ENCODE measurements at regions not wholly inside any gene's neighbourhood (a gene's known extent, or its start where the extent isn't known, plus 50 kb on each side); places are given as distances from the start of the nearest gene placed in this dataset.
"Not testable (repeated sequence)": the region's sequence is repeated elsewhere in the genome, so short reads cannot be mapped to it uniquely, and the experiment has no call there.

GRCh38 chr16:29327631-29328408 lies 78.7 kb downstream of the NPIPB11 start:
- DNase-seq, result not testable (repeated sequence)

DNA sequence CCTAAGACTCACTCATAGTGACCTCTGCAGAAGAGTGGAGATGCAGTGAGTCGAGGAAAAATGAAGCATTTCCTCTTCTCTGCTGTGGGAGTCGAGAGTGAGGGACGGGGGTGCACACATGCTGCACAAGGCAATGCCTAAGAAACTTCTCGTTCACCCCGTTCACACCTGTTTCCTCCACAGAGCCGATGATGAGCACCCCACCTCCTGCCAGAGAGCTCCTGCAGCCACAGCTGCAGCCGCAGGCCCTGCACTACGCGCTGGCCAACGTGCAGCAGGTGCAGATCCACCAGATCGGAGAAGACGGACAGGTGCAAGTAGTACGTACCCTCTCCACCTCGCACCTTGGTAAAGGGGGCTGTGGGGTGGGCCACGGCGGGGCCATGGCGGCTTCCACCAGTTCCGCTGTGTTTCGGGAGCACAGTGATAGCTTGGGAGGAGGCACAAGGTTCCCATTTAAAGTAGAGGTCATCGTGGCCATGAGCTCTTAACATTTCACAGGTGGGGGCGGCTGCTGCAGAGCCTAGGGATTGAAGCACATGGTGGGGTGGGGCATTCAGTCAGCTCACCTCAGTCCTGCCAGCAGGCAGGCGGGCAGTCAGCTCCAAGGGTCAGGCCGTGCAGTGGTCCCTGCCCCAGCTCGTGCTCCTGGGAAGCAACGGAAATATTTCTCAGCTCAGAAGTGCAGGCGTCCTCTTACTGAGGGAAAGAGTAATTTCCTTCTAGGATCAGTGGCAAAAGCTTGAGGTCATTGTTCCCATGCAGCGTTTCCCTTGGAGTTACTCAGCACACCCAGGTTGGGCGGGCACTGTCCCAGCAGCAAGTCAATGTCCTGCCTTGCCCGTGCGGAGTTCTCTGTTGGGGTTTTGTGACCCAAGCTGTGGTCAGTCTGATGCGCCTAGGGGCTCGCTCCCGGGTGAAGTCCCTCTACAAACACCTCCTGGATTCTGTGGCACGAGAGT lies 80.1 kb downstream of the NPIPB11 start:
- DNase-seq, result not testable (repeated sequence)

- not testable (repeated sequence) for DNase-seq
Observed at GRCh38 chr16:29323725-29324124, 82.8 kb downstream of the NPIPB11 start.

DNA sequence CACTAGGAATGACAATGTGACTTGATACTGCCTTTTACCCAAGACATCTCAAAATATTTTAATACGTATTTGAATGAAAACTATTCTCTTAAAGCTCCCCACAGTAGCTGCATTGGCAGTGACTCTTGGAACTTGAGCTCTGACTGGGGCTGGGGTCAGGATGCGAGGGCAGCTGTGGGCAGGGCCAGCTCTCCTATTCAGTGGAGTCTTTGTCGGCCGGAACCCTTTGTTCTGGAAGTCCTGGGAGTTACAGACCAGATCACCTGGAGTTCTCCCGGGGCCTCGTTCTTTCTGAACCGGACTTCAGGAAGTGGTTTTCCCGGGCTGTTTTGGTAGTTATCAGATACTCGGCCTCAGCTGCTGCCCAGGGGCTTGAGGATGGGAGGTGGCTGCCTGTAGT lies 84.9 kb downstream of the NPIPB11 start:
- no peak for DNase-seq

DNA sequence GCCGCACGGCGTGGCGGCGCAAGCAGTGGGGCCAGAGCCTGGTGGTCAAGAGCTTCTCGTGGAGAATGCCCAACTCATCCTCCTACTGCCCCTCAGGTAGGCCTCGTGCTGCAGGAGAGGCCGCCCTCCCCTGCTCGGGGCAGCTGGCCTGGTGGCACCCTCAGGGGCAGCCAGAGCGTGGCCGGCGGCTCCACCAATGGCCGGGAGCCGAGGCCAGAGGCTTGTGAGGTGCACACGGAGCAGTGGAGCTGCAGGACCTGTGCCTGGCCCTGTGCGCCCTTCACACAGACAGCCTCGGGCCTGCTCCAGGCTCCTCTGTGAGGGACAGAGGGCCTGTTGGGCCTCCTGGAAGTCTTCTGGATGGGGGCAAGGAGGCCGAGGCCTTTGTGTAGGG lies 85.5 kb downstream of the NPIPB11 start:
- no peak for DNase-seq

DNA sequence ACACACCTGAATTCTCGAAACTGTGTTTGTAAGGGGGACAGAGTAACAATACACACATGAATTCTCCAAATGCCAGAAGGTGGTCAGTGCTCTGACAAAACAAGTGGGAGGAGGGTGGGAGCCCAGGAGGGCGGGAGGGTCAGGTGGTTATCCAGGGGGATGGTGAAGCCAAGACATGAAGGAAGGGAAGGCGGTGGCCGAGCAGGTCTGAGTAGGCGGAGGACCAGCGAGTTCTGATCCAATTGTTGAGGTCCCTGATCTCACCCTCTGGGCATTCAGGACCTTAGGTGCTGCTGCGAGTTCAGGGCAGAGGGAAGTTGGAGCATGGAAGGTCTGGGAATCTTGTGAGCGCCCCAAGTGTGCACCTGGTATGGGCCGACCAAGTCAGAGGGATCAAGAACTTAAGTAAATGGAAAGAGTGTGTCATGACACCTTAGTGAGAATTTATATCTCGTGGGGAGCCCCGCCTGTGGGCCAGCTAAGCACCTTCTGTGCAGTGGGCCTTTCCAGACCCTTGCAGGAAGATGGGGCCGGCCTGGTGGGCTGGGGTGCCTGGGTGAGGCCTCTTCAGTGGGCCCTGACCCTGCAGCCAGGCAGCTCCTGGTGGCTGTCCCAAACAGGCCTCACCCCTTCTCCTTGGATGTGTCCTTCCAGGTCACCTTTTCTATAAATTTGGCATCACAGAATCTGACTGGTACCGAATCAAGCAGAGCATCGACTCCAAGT lies 86.1 kb downstream of the NPIPB11 start:
- DNase-seq, result no peak

DNA sequence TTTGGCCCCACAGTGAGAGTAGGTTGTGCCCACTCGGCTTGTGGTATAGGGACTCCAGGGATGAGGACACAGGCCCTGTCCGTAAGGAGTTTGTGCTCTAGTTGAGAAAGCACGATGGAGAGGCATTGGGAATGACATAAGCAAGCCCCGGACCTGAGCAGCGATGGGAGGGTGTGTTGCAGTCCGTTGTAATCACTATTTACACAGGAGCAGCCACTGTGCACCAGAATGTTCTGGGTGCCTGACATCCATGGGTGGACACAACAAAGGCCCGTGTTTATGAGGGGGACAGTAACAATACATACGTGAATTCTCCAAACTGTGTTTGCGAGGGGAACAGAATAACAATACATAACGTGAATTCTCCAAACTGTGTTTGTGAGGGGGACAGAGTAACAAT lies 86.8 kb downstream of the NPIPB11 start:
- DNase-seq, result no peak

DNA sequence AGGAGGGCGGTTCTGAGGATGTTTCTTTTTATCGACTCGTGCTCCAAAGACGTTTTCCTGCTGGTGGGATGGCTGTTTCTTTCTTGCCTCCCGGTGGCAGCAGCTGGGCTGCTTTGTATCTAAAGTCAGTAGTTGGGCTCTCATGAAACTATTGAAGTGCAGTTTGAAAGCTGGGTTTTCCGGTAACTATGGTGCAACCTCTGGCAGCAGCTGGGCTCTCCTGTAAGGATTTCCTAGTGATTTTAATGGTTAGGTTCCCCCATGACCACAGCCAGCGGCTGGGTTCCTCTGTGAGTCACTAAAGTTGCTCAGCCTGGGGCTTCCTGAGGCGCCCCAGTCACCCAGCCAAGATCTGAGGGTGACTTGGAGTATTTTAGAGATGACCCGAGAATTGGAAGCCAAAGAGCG lies 87.9 kb downstream of the NPIPB11 start:
- DNase-seq, result not testable (repeated sequence)

GRCh38 chr16:29318037-29318436 lies 88.5 kb downstream of the NPIPB11 start:
- DNase-seq, result peak; percentile 15

- no peak for DNase-seq
Observed at GRCh38 chr16:29317269-29317668, 89.2 kb downstream of the NPIPB11 start.

DNA sequence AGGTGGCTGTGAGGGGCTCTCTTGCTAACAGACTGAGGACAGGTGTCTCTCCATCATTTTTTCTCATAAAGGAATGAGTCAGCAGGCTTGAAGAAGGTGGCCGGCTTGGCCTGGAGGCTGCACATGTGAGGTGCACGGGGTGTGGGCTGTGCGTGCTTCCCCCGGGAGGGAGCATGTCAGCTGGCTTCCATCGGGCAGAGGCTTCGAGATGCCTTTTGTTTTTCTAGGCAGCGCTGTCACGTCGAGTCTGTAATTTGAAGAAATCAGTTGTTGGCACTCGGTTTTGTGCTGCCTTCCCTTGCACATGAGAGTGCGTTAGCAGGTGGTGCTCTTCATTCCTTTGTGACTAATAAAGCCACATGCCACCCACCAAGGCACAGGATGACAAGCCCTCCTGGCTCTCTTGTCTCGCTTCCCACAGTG lies 89.7 kb downstream of the NPIPB11 start:
- no peak for DNase-seq

DNA sequence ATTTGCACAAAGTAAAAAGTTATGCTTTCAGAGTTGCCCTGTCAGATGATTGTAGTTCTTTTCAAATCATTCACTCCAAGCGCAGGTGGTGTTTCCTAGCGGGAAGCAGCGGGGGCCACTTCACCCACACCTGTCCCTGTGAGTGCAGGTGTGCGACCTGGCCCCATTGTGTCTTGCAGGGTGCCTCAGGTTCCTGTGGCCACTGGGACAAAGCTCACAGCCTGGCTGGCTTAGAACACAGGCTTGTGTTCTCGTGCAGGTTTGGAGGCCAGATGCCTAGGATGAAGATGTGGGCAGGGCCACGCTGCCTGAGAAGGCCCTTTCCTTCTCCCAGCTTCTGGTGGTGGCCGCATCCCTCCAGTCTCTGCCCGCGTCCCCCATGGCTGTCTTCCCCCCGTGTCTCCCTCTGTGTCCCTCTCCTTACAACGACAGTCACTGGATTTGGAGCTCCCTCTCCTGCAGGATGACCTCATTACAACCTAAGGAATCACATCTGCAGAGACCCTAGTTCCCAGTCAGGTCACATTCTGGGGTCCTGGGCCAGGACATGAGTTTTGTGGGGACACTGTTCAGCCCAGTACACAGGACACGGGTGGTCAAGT lies 90.5 kb downstream of the NPIPB11 start:
- DNase-seq, result no peak

DNA sequence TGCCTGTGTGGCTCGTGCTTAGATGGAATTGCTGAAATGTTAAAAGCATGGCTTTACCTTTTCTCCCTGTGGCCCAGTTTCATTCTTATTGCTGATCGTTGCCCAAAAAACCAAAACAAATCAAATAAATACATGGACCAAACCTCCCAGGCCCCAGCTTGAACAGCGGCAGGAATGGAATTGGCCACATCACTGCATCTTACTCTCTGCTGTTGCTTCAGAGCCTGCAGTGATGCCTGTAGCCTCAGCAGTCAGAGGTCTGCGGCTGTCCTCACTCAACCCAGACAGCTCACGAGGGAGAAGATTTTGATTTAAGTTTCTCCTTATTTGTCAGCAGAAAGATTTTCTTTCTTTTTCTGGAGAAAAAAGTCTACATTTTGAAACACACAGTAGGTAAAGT lies 91.5 kb downstream of the NPIPB11 start:
- no peak for DNase-seq

- no peak for DNase-seq
Observed at GRCh38 chr16:29314292-29314934, 92.1 kb downstream of the NPIPB11 start.

DNA sequence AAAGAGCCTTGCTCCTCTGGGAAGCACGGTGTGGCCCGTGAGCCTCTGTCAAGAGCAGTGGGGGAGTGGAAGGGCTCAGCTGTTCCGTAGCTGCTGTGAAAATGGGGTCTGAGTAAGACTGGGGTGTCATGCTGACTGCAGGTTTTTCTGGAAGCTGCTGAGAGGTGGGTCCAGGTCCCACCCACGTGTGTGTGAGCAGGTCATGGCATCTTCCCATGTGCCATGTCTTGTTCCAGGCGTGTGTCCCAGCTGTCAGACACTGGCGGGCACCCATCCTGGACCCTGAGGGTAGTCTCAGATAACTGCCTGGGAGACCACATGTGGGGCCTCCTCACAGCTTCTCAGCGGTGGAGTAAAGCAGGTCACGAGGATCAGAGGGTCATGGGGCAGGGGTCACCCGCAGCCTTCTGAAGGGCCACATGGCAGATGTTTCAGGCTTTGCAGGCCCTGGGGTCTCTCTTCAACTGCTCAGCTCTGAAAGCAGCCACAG lies 92.9 kb downstream of the NPIPB11 start:
- no peak for DNase-seq

DNA sequence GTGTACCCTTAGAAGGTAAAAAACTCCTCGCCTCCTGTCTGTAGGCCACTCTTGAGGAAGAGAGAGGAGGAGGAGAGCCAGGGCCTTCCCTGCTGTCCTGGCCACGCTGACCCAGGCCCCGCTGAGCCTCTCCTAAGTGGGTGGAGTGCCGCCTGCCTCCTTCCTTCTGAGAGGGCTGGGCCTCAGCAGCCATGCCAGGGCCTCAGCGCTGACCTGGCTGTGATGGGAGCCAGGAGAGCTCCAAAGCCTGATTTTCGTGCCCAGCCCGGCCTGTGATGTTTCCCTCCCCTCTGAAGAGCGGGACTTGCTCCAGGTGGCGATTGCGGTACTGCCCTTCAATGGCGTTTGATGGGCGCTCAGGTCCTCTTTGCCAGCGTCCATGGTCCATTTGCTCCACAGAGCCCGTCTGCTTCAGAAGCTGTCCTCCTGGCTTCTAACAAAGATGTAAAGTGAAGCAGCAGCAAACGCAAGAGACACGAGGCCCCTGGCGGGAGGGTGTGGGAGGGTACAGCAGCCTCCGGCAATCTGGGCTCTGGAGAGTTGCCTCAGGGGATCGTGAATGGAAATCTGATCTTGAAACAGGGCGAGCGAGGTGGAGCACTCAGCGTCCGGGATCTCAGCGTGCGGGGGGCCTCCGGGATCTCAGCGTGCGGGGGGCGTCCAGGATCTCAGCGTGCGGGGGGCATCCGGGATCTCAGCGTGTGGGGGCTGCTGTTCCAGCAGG lies 93.5 kb downstream of the NPIPB11 start:
- no peak for DNase-seq

DNA sequence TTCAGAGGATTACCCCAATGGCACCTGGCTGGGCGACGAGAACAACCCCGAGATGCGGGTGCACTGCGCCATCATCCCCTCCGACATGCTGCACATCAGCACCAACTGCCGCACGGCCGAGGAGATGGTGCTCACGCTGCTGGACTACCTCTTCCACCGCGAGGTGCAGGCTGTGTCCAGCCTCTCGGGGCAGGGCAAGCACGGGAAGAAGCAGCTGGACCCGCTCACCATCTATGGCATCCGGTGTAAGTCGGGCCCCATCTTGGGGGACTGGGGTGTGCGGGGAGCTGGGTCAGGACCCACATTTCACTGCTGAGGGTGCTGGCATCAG lies 94.2 kb downstream of the NPIPB11 start:
- DNase-seq, result not testable (repeated sequence)

DNA sequence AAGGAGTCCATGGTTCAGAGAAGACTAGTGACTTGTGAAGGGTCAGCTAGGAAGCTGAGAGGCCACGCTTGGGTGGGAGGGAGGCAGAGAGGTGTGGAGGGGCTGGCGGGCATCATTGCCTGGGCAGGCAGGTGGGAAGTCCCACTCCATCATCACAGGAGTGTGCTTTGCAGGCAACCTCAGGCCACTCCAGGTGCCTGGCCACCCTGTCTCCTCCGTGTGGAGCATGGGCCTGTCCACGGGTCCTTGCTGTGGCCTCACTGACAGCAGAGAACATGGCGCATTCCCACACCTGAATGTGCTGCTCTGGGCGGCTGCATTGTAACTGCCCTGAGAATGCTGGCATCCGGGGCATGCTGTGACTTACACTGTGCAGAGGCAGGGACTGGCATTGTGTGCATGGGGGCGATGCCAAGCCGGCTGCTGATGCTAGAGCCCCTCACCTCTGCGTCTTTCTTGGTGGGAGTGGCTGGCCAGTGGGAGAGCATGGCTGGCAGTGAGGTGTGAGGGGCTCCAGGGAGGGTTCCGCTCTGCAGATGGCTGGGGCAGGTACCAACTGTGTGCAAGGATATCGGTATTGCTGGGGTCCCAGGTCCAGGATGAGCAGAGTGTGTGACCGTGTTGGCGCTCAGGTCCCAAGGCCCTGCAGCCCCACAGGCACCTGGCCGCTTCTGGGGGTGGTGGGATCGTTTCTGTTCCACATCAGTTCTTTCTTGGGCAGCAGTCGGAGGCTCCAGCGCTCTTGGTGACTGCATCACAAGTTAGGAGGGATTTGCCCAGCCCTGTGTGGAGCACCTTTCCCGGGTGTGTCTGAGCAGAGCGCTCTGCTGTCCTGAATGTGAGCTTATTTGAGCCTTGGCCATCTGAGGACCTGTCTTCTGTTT lies 94.8 kb downstream of the NPIPB11 start:
- no peak for DNase-seq

DNA sequence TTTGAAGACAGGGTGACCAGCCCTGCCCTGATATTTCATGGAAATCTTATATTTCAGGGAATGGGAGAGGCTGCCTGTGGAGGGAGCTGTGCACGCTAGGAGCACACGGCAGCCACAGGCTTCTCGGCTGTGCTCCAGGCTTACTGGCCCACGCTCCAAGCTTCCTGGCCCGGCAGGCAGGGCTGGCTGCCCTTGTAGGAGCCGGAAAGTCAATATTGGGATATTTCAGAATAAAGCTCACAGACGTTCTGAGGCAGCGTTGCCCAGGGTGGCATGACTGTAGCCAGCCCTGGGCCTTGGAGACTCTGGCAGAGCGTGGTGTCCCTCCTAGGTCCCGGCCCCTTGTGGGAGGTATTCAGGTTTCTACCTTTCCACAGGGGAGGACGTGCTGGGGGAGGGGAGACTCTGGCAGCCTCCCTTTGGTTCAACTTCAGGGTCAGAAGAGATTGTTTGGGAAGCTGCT lies 95.6 kb downstream of the NPIPB11 start:
- no peak for DNase-seq

GRCh38 chr16:29310243-29310642 lies 96.3 kb downstream of the NPIPB11 start:
- DNase-seq, result not testable (repeated sequence)
